RPMI8226 (cell line): ENCODE measurements at regions not wholly inside any gene's neighbourhood (a gene's known extent, or its start where the extent isn't known, plus 50 kb on each side); places are given as distances from the start of the nearest gene placed in this dataset.
A peak's percentile ranks its signal among the peaks of the same experiment; 100 is the strongest.

ENCODE experiments used
- DNase-seq: peaks from one replicate; pipeline ENCODE4 v3.0.0-alpha.2; 2015

GRCh38 chr4:85274955-85275354 lies 200.0 kb upstream of the ARHGAP24 start:
- DNase-seq: no peak

GRCh38 chr4:85280963-85281362 lies 194.0 kb upstream of the ARHGAP24 start:
- DNase-seq: no peak

DNA sequence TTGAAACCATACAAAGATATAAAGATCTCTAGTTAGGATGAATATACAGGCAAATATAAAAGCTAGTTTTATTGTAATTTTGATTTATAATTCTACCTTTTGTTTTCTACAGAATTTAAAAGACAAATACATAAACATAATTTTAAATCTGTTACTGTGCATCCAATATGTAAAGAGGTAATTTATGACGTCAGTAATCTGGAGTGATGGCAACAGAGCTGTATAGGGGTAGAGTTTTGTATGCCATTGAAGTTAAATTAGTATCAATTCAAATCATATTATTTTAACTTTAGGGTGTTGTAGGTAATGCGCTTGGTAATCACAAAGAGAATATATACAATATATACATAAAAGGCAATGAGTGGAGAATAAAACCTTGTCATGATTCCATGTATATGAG lies 183.7 kb upstream of the ARHGAP24 start:
- no peak for DNase-seq

DNA sequence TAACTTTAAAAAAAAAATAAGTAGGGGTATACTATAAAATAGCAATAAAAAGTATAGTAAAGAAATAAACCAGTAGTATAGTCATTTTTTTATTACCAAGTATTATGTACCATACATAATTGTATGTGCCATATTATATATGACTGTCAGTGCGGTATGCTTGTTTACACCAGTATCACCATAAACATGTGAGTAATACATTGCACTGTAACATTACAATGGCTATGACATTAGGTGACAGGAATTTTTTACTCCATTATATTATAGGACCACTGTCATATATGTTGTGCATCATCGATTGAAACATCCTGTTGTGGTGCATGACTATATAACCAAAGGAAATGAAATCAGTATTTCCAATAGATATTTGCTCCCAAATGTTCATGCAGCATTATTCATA lies 176.9 kb upstream of the ARHGAP24 start:
- no peak for DNase-seq

GRCh38 chr4:85302193-85302736 lies 172.7 kb upstream of the ARHGAP24 start:
- DNase-seq: no peak

DNA sequence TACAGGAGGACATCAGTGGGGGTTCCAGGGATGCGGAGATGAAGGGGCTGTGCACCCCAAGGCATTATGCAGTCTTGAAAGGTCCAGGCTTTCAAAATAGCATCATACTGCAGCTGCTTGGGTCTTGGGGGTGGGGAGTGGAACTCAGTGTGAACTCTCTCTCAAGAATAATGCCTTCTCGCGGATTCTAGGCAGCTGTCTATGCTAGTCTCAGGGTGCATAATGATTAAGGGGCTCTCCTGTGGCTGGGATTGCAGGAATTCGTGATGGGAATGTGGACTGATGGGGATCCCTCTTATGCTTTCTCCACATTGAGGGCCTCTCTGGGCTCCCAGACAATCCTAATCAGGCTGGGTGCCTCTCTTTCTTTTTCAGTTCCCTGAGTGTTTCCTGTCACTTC lies 172.2 kb upstream of the ARHGAP24 start:
- no peak for DNase-seq

DNA sequence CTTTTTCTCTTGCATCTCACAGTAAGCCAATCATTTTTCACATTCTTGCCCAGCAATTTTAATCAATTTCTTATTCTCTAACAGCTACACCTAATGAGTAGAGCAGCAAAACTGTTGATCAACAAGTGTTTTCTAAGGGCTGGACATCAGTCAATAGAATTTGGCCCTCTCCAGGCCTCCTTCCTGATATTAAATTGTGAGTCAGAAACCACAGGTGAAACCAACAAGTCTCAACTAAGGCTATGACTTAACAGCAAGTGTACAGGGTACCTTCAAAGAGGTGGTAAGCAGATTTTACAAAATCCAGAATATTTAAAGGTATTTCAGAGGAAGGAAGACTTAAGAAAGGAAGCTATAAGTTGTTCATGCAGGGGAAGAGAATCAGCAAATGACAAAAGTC lies 156.5 kb upstream of the ARHGAP24 start:
- DNase-seq: no peak

DNA sequence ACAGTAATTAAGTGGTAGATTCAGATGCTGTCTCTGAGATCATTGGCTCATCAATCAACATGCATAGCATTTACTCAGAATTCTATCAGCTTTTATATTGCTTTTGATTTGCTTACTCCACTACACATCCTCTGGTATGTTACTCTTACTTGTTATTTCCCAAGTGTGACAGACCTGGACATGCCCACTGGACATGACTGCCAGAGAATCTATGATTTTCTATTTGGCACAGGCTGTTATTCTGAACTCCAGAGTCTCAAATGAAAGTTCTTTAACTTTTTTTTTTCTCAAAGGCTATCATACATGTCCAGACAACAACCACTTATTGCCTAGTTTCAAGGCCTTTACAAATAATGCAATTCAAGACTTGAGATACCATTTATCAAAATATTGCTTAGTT lies 116.1 kb upstream of the ARHGAP24 start:
- DNase-seq: no peak

GRCh38 chr4:85362550-85362949 lies 112.4 kb upstream of the ARHGAP24 start:
- DNase-seq: no peak

GRCh38 chr4:85367815-85368214 lies 107.1 kb upstream of the ARHGAP24 start:
- no peak for DNase-seq

DNA sequence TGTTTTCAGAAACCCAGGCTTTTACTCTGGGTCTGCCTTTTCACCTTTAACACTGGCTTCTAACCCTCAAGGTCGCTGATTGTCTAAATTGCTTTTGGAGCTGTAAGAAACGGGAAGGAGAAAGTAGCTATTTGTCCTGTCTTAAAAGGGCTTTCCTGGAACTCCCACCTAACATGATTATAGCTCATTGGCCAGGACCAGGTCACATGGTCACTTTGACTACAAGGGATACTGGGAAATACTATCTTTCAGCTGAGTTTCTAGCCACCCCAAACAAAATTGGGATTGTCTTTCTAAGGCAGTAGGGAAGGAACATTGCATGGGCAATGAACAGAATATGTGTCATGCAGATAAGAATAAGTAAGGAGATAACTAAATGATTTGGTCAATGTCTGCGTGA lies 106.7 kb upstream of the ARHGAP24 start:
- no peak for DNase-seq

DNA sequence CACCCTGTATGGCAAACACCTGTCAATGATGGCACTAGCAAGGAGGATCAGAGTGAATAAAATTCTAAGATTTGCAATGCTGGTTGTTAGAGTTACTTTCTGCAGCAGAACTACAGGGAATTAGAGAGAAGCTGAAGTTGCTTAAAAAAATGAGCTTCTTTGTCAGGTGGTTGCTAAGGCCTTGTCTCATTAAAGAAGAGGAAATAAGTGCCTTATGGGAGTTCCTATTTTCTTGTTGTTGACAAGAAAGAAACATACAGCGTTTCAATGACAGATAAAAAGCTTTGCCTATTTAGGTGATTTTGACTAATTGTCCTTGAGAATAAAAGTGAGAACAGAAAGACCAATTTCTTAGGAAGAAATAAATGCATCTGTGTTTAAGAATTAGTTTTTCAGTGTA lies 106.0 kb upstream of the ARHGAP24 start:
- DNase-seq: no peak

DNA sequence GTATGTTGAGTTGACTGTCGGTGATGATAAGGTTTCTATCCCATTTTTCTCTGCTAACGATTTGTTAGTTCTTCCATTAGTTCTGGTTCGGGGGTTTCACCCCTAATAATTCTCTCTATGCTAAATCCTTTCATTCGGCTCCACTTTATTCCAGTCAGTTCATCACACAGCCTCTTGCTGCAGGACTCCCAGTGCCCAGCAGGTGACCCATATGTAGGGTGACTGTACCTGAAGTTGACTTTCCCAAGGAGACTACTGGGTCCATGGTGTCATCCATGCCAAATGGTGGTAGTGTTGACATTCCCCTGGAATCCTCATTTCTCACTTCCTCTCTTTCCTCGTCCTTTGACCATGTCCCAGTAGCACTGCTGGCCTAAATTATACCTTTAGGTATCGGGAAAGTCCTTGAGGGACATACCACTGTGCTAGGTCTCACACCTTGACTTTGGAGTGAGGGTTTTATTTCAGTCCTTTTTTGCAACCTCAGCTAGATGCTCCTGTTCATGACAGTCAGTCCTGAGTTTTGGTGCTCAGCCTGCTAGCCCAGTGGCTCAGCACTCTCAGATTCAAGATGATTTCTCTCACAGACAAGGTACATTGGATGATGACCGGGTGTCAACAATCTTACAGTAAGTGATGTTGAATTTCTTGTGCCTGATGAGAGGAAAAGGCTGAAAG lies 105.1 kb upstream of the ARHGAP24 start:
- DNase-seq: no peak

DNA sequence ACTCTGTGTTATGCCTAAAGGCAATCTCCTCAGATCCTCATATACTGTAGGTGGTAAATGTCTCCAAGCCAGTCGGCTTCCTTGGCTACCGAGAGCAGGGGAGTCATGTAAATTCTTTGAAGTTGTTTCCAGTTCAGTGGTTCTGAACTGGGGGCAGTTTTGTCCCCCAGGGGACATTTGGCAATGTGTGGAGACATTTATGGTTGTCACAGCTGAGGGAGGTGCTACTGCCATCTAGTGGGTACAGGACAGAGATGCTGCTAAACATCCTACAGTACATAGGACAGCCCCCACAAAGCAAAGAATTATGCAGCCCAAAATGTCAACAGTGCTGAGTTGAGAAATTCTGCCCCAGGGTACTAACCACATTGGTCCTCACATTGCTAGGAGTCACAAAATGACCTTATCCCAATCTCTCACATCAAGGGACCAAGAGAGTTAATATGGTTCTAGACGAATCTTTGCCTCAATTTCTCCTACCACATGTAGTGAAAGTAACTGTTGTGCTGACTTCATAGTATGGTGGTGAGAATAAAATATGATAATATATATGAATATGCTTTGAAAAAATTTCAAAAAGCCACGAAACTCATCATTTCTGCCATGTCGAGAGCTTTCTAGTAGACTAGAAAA lies 104.4 kb upstream of the ARHGAP24 start:
- peak; percentile 29 for DNase-seq

DNA sequence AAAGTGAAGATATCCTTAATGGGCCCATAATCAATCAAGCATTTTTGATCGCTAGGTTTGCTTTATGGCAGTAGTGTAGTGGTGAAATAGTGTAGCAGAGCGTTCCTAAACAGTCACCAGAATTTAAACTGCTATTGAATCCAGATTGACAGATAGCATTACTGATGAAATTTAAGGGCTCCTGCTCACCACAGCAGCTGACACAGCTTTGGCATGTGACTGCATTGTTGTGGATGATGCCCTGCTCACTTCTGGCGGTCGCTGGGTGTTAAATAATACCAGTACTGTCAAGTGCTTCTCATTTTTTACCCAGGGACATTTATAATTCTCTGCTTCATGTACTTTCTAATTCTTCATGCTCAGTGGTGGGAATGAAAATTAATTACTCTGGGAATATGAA lies 102.0 kb upstream of the ARHGAP24 start:
- no peak for DNase-seq

GRCh38 chr4:85376285-85376684 lies 98.7 kb upstream of the ARHGAP24 start:
- DNase-seq: no peak

DNA sequence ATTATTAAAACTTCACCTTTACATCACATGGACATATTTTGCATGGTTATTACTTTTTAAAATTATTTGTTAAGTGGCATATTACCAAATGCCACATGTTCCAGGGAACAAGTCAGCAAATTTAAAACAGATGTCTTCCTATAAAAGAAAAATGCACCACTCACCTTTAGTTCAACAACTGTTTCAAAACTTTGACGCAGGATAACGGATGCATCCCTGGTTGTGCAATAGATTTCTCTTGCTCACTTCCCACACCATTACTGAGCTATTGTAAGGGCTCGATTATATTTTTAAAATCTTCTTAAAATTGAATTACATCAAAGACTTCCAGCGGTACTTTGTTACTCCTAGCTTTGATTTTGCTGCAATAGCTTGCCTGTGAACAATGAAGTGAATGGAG lies 93.0 kb upstream of the ARHGAP24 start:
- DNase-seq: no peak

GRCh38 chr4:85391071-85391470 lies 83.9 kb upstream of the ARHGAP24 start:
- DNase-seq: no peak

- no peak for DNase-seq
These were observed 83.2 kb upstream of the ARHGAP24 start for GRCh38 chr4:85391589-85392410.

- no peak for DNase-seq
These were observed 81.7 kb upstream of the ARHGAP24 start for GRCh38 chr4:85393201-85393600.

- no peak for DNase-seq
These were observed 76.7 kb upstream of the ARHGAP24 start for GRCh38 chr4:85398276-85398675.

- DNase-seq: no peak
These were observed 75.7 kb upstream of the ARHGAP24 start for GRCh38 chr4:85399270-85399669.

DNA sequence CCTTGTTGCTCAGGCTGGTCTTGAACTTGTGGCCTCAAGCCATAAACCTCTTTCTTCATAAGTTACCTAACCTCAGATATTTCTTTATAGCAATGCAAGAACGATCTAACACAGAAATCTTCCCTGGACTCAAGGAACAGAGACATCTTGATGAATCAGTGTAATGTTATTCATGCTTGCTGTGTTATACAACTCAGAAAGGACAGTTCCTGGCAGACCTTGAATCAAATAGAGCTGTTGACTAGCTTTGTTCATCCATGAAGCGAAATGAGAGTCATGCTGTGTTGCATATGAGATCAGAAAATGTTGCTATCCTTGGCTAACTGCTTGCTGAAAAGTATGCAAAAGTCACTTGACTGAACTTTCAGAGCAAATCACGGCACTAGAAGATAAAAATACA lies 72.6 kb upstream of the ARHGAP24 start:
- DNase-seq: no peak

GRCh38 chr4:85406185-85406584 lies 68.8 kb upstream of the ARHGAP24 start:
- no peak for DNase-seq
